Activated CD8-positive, alpha-beta T cell treated with anti-CD3 and anti-CD28 coated beads for 36 hours (primary cell): ENCODE measurements at regions not wholly inside any gene's neighbourhood (a gene's known extent, or its start where the extent isn't known, plus 50 kb on each side); places are given as distances from the start of the nearest gene placed in this dataset.

Experiments
- ATAC-seq: fragments of 200-7000 bp; cut with Tn5 transposase; one replicate; pipeline ENCODE4 v1.10.0; 2021; ENCODE audit warnings: mild to moderate bottlenecking, moderate library complexity
- CTCF ChIA-PET: fragments of 350-600 bp; sonication (Branson Sonifier 250); formaldehyde crosslinking; loops from one replicate; lab custom pipeline; 2021; ENCODE audit warnings: antibody characterized with exemption; lab: Charles Lee
- POLR2A ChIA-PET: fragments of 350-600 bp; sonication (Branson Sonifier 250); formaldehyde crosslinking; loops from one replicate; lab custom pipeline; 2021; ENCODE audit warnings: antibody characterized with exemption; lab: Charles Lee
- DNase-seq: peaks from one replicate; pipeline ENCODE4 v3.0.0-alpha.2; 2020
- H3K27ac Mint-ChIP-seq: one replicate; pipeline ENCODE4 v1.8.0; 2021; ENCODE audit warnings: mild to moderate bottlenecking, mixed read lengths
- H3K27me3 Mint-ChIP-seq: one replicate; pipeline ENCODE4 v1.8.0; 2021; ENCODE audit warnings: mixed read lengths
- H3K36me3 Mint-ChIP-seq: one replicate; pipeline ENCODE4 v1.8.0; 2021; ENCODE audit warnings: low read depth, mixed read lengths
- H3K4me1 Mint-ChIP-seq: one replicate; pipeline ENCODE4 v1.8.0; 2021; ENCODE audit warnings: low read depth, mixed read lengths
- H3K4me3 Mint-ChIP-seq: one replicate; pipeline ENCODE4 v1.8.0; 2021; ENCODE audit warnings: mild to moderate bottlenecking, moderate library complexity, mixed read lengths
- H3K9me3 Mint-ChIP-seq: one replicate; pipeline ENCODE4 v1.8.0; 2021; ENCODE audit warnings: mixed read lengths
- intact Hi-C: fragments of 100-400 bp; cut with micrococcal nuclease; formaldehyde crosslinking; loops from one replicate; pipeline ENCODE4 v1.10.0; 2022
- TF ChIP-seq, protein P1 (sequence below): fragments of 200-600 bp; IDR thresholded peaks from one replicate; pipeline ENCODE4 v1.8.0; 2022; ENCODE audit warnings: antibody characterized with exemption, mild to moderate bottlenecking

DNA sequence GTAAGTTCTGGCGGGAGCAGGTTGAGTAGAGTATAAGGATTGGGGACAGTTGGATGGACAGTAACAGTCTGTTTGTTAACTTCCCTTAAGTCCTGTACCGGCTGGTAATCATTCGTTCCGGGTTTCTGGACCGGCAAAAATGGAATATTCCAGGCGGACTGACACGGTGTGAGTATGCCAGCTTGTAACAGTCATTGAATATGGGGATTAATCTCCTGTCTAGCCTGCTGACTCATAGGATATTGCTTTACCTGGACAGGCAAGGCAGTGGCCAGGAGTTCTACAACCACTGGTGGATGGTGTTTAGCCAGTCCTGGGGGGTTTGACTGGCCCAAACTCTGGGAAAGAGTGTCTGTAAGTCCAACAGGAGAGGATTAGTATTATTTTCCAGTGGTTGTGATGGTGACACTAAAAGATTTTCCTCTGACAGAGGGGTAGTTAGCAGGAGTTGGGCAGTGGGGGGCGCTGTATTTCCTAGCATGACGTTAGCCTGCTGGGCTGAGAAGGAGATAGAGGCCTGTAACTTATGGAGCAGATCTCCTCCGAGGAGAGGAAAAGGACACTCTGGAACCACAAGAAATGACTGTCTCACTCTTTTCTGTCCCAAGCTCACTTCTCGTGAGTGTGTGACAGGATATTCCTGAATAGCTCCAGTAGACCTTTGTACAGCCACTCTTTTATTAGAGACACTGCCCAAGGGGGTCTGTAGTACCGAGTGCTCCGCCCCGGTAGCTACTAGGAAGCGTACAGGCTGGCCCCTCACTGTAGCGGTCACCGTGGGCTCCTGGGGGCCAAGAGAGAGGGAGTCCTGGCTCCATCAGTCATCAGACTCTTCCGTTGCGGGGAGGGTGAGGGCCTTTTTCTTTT, 152.2 kb downstream of the TRIM27 start:
- peak; percentile 27 for DNase-seq
- TF ChIP-seq, protein P1, sequence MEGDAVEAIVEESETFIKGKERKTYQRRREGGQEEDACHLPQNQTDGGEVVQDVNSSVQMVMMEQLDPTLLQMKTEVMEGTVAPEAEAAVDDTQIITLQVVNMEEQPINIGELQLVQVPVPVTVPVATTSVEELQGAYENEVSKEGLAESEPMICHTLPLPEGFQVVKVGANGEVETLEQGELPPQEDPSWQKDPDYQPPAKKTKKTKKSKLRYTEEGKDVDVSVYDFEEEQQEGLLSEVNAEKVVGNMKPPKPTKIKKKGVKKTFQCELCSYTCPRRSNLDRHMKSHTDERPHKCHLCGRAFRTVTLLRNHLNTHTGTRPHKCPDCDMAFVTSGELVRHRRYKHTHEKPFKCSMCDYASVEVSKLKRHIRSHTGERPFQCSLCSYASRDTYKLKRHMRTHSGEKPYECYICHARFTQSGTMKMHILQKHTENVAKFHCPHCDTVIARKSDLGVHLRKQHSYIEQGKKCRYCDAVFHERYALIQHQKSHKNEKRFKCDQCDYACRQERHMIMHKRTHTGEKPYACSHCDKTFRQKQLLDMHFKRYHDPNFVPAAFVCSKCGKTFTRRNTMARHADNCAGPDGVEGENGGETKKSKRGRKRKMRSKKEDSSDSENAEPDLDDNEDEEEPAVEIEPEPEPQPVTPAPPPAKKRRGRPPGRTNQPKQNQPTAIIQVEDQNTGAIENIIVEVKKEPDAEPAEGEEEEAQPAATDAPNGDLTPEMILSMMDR = no peak
- Mint-ChIP-seq H3K27ac (no peak overlapping the region), H3K4me1 (peaks cover 8% of the 10 kb centered on the region), H3K4me3 (no peak overlapping the region), H3K36me3 (peaks cover 17% of the 10 kb centered on the region), H3K9me3 (peaks cover 11% of the 10 kb centered on the region), H3K27me3 (peaks cover 96% of the 10 kb centered on the region)
- intact Hi-C loops = loop anchor here (5.0 kb wide), 1 partner anchor 41 kb away; no protein-coding TSS in a partner anchor
- ATAC-seq = no peak
- CTCF ChIA-PET = no interaction called here
- POLR2A ChIA-PET = interaction anchor here (0.6 kb wide), 1 partner anchor 32 kb away, joined by 3 read pairs; no protein-coding TSS in a partner anchor

- Mint-ChIP-seq H3K27ac (no peak overlapping the region), H3K27me3 (peaks cover 94% of the 10 kb centered on the region), H3K36me3 (peaks cover 18% of the 10 kb centered on the region), H3K4me1 (peaks cover 8% of the 10 kb centered on the region), H3K9me3 (peaks cover 11% of the 10 kb centered on the region), H3K4me3 (peak overlapping the region; percentile 2)
- ChIA-PET POLR2A (interaction anchor here (1.3 kb wide), 1 partner anchor 14 kb away, joined by 3 read pairs; no protein-coding TSS in a partner anchor), CTCF (interaction anchor here (1.0 kb wide), 1 partner anchor 53 kb away, joined by 3 read pairs; no protein-coding TSS in a partner anchor)
- intact Hi-C loops = loop anchor here (5.0 kb wide), 1 partner anchor 40 kb away; no protein-coding TSS in a partner anchor
- DNase-seq = no peak
- TF ChIP-seq, protein P1 = no peak
- no peak for ATAC-seq
Measured at GRCh38 chr6:28772480-28773381, 151.1 kb downstream of the TRIM27 start.

DNA sequence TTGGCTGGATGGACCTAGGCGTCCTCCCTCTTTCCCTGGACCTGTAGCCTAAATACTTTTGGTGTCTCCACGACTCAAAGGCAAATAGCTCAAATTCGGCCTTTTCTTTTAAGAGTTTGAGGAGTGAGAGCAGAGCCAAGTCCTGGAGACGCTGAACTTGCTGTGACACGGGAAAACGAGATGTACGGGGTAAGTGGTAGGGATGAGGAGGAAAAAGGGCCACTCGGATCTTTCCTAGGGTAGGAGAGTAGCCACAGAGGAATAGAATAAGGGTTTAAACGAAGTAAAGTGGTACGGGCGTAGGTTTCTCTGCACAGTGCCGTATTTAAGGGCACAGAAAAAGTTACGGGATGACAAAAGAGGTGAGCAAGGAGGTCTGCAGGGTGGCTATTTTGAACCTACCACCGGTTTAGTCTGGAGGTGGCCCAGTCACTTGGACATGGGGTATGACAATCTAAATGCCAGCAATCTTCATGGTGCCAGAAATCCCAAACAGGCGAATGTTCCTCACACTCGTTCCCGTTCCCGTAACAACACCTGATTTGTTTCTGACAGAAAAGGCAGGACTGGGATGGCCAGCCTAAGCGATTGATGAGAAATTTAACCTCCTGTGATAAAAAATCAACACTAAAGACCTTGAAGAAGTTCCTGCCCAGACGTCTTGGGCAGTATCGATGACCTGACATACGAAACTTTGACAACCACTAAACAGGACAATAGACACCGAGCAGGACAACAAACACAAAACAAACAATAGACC, 149.3 kb downstream of the TRIM27 start:
- Mint-ChIP-seq H3K27me3 (peaks cover 93% of the 10 kb centered on the region), H3K36me3 (peaks cover 18% of the 10 kb centered on the region), H3K4me1 (peaks cover 8% of the 10 kb centered on the region), H3K4me3 (peak overlapping the region; percentile 28), H3K9me3 (peaks cover 11% of the 10 kb centered on the region), H3K27ac (no peak overlapping the region)
- CTCF ChIA-PET = no interaction called here
- no peak for ATAC-seq
- POLR2A ChIA-PET = no interaction called here
- TF ChIP-seq, protein P1 = no peak
- intact Hi-C loops = loop anchor here (5.0 kb wide), 1 partner anchor 38 kb away; no protein-coding TSS in a partner anchor
- no peak for DNase-seq

DNA sequence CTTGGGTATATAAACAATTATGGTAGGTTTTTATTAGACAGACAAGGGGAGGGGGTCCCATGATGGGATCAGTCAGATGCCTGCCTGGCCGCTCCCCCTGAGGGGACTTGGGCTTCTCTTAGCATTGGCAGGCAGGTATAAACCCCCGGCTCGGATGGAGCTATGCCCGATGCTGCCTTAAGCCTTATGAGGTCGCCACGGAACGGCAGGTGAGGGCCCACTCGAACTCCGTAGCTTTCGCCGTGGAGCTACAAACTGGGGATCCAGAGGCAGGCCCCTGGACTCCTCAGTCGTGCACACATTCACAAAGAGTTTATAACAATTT, 148.8 kb downstream of the TRIM27 start:
- H3K27ac Mint-ChIP-seq = peak overlapping the region; percentile 25
- H3K27me3 Mint-ChIP-seq = peaks cover 93% of the 10 kb centered on the region
- no peak for ATAC-seq

More for the DNA sequence above, 148.8 kb downstream of the TRIM27 start:
- intact Hi-C loops = no loop called here
- DNase-seq = no peak
- Mint-ChIP-seq H3K9me3 (peaks cover 11% of the 10 kb centered on the region), H3K4me3 (no peak overlapping the region), H3K36me3 (peaks cover 18% of the 10 kb centered on the region), H3K4me1 (peaks cover 8% of the 10 kb centered on the region)
- TF ChIP-seq, protein P1 = no peak
- POLR2A ChIA-PET = no interaction called here
- CTCF ChIA-PET = interaction anchor here (1.8 kb wide), 1 partner anchor 9 kb away, joined by 5 read pairs; no protein-coding TSS in a partner anchor
